ENCODE measurements at regions not wholly inside any gene's neighbourhood (a gene's known extent, or its start where the extent isn't known, plus 50 kb on each side); places are given as distances from the start of the nearest gene placed in this dataset.
"Not testable (repeated sequence)": the region's sequence is repeated elsewhere in the genome, so short reads cannot be mapped to it uniquely, and the experiment has no call there.

DNA sequence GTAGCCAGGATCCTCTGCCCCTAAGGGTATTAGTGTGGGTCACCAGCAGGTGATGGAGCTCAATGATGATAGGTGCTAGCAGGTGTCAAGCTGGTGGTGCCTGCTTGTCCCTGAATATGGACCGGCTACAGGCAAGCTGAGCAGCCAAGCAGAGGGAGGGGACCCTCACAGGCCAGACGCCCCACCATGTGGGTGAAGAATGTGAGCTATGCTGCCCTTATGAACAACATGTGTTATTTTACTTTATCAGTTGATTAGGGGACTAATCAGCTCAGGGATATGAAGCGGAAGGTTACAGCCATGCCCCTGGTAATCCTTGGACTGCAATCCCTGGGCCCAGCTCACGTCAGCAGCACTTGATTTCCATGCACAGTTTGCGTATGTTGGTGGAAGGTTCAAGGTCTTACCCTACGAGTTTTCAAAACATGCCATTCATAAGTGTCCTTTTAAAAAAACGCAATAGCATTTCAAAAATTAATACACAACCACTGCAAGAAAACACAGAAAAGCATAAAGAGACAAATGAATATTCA, 106.0 kb downstream of the CDC7 start:
- Histone ChIP-seq H3K4me1 (ENCODE audit: control insufficient read depth, extremely low read depth, insufficient read depth, low read length) (peaks cover 26% of the 10 kb centered on the region), H3K4me3 (ENCODE audit: control insufficient read depth in 2 of 3, extremely low read depth in 1 of 3, insufficient read depth in 2 of 3, low read depth in 1 of 3, low read length in 3 of 3) (no peak overlapping the region), H3K9me3 (ENCODE audit: control insufficient read depth, low read depth, low read length) (no peaks in the 10 kb centered on the region), H3K4me2 (ENCODE audit: control insufficient read depth, extremely low read depth, insufficient read depth, low read depth, low read length) (no peak overlapping the region), H3K36me3 (ENCODE audit: control insufficient read depth in 2 of 2, extremely low read depth in 1 of 2, insufficient read depth in 2 of 2, low read length in 2 of 2) (no peaks in the 10 kb centered on the region), H3K9ac (ENCODE audit: control insufficient read depth, extremely low read depth, insufficient read depth, low read length) (no peak overlapping the region), H4K20me1 (ENCODE audit: control insufficient read depth, extremely low read depth, insufficient read depth, low read length) (no peaks in the 10 kb centered on the region), H3K9me1 (ENCODE audit: control insufficient read depth, extremely low read depth, insufficient read depth, low read length) (no peaks in the 10 kb centered on the region), H3K79me2 (ENCODE audit: control insufficient read depth, insufficient read depth, low read length) (no peaks in the 10 kb centered on the region), H3K27ac (ENCODE audit: control insufficient read depth, insufficient read depth, low read length) (no peak overlapping the region), H3K27me3 (ENCODE audit: control insufficient read depth, extremely low read depth, insufficient read depth, low read length) (no peaks in the 10 kb centered on the region), H2AFZ (ENCODE audit: control insufficient read depth, low read length) (no peak overlapping the region)
- dilution Hi-C loops (cut with MboI; ENCODE audit: extremely low pct_ligation_motif_present, low sequenced_read_pairs) = no loop called here
- no peak for TF ChIP-seq CTCF (optimal IDR thresholded peaks at IDR 0.05 in 1 of 3, IDR thresholded peaks at IDR 0.05 in 1 of 3, conservative IDR thresholded peaks at IDR 0.05 in 1 of 3; ENCODE audit: extremely low read depth in 1 of 3, insufficient read depth in 2 of 3, low read length in 3 of 3)
- TF ChIP-seq EZH2 (IDR thresholded peaks at IDR 0.05; ENCODE audit: low read length) = no peak
- FAIRE-seq (no peak), DNase-seq (ENCODE audit: low read depth, low spot score) (no peak)

GRCh38 chr1:91607686-91608085, 107.0 kb downstream of the CDC7 start:
- H3K36me3 ChIP-seq (ENCODE audit: control insufficient read depth in 2 of 2, extremely low read depth in 1 of 2, insufficient read depth in 2 of 2, low read length in 2 of 2); H3K79me2 ChIP-seq (ENCODE audit: control insufficient read depth, insufficient read depth, low read length); H3K4me2 ChIP-seq (ENCODE audit: control insufficient read depth, extremely low read depth, insufficient read depth, low read depth, low read length); FAIRE-seq; H3K9me1 ChIP-seq (ENCODE audit: control insufficient read depth, extremely low read depth, insufficient read depth, low read length); H4K20me1 ChIP-seq (ENCODE audit: control insufficient read depth, extremely low read depth, insufficient read depth, low read length); H3K4me3 ChIP-seq (ENCODE audit: control insufficient read depth in 2 of 3, extremely low read depth in 1 of 3, insufficient read depth in 2 of 3, low read depth in 1 of 3, low read length in 3 of 3); H3K27ac ChIP-seq (ENCODE audit: control insufficient read depth, insufficient read depth, low read length); DNase-seq (ENCODE audit: low read depth, low spot score); H3K27me3 ChIP-seq (ENCODE audit: control insufficient read depth, extremely low read depth, insufficient read depth, low read length); H3K9ac ChIP-seq (ENCODE audit: control insufficient read depth, extremely low read depth, insufficient read depth, low read length); dilution Hi-C loops (cut with MboI; ENCODE audit: extremely low pct_ligation_motif_present, low sequenced_read_pairs); H2AFZ ChIP-seq (ENCODE audit: control insufficient read depth, low read length); H3K9me3 ChIP-seq (ENCODE audit: control insufficient read depth, low read depth, low read length): not testable (repeated sequence)
- peaks cover 28% of the 10 kb centered on the region for H3K4me1 ChIP-seq (ENCODE audit: control insufficient read depth, extremely low read depth, insufficient read depth, low read length)

DNA sequence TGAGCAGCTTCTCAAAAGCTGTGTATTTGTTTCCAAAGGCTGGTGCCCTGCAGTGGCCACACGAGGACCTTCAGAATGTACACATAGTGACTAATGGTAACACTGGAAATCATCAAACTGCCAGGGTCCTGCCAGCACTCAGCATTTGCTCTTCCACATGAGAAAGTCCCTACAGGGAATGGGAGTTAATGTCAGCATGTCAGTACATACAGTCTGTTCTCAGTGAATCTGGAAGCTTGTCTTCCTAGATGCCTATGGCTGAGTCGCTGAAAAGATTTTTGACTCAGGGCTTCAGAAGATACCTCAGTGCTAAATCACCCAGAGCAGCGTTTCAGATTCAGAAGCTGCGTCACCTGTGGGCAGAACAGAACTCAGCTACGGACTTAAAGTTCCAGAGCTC, 108.2 kb downstream of the CDC7 start:
- dilution Hi-C loops (cut with MboI; ENCODE audit: extremely low pct_ligation_motif_present, low sequenced_read_pairs) = no loop called here
- Histone ChIP-seq H3K9me3 (ENCODE audit: control insufficient read depth, low read depth, low read length) (no peaks in the 10 kb centered on the region), H3K27me3 (ENCODE audit: control insufficient read depth, extremely low read depth, insufficient read depth, low read length) (no peaks in the 10 kb centered on the region), H3K4me1 (ENCODE audit: control insufficient read depth, extremely low read depth, insufficient read depth, low read length) (peaks cover 32% of the 10 kb centered on the region), H3K36me3 (ENCODE audit: control insufficient read depth in 2 of 2, extremely low read depth in 1 of 2, insufficient read depth in 2 of 2, low read length in 2 of 2) (no peaks in the 10 kb centered on the region), H2AFZ (ENCODE audit: control insufficient read depth, low read length) (peak overlapping the region; percentile 4), H3K9me1 (ENCODE audit: control insufficient read depth, extremely low read depth, insufficient read depth, low read length) (no peaks in the 10 kb centered on the region), H3K27ac (ENCODE audit: control insufficient read depth, insufficient read depth, low read length) (peak overlapping the region; percentile 65), H3K4me3 (ENCODE audit: control insufficient read depth in 2 of 3, extremely low read depth in 1 of 3, insufficient read depth in 2 of 3, low read depth in 1 of 3, low read length in 3 of 3) (no peak overlapping the region), H3K4me2 (ENCODE audit: control insufficient read depth, extremely low read depth, insufficient read depth, low read depth, low read length) (peak overlapping the region; percentile 55), H3K79me2 (ENCODE audit: control insufficient read depth, insufficient read depth, low read length) (no peaks in the 10 kb centered on the region), H3K9ac (ENCODE audit: control insufficient read depth, extremely low read depth, insufficient read depth, low read length) (no peak overlapping the region), H4K20me1 (ENCODE audit: control insufficient read depth, extremely low read depth, insufficient read depth, low read length) (no peaks in the 10 kb centered on the region)
- DNase-seq (ENCODE audit: low read depth, low spot score) (peak; percentile 72), FAIRE-seq (peak; percentile 76)
- TF ChIP-seq CTCF (optimal IDR thresholded peaks at IDR 0.05 in 1 of 3, IDR thresholded peaks at IDR 0.05 in 1 of 3, conservative IDR thresholded peaks at IDR 0.05 in 1 of 3; ENCODE audit: extremely low read depth in 1 of 3, insufficient read depth in 2 of 3, low read length in 3 of 3) (no peak), EZH2 (IDR thresholded peaks at IDR 0.05; ENCODE audit: low read length) (no peak)

Measured in keratinocyte (primary cell).